ENCODE measurements at regions not wholly inside any gene's neighbourhood (a gene's known extent, or its start where the extent isn't known, plus 50 kb on each side); places are given as distances from the start of the nearest gene placed in this dataset.

DNA sequence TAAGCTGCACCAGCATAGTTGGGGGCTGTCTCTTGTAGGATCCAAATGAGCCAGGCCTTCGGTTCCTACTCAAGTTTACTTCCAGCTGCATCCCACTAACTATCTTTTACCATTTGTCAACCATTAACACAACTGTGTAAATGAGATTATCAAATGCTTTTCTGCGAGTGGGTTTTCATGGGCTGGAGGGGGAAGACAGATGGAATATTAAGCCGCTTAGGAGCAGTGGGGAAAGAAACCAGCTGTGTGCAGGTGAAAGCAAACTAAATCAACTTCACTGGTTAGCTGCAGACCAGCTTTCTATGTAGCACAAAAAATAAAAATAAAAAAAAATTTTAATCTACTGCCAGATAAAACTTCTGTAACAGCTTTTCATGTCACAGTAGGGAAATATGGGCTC is 100.8 kb upstream of the FOXN2 start:
- H3K4me3 ChIP-seq (ENCODE audit: control insufficient read depth in 2 of 3, extremely low read depth in 1 of 3, insufficient read depth in 2 of 3, low read depth in 1 of 3, low read length in 3 of 3), result no peak overlapping the region
- dilution Hi-C loops (cut with MboI; ENCODE audit: extremely low pct_ligation_motif_present, low sequenced_read_pairs), result no loop called here
- H3K27ac ChIP-seq (ENCODE audit: control insufficient read depth, insufficient read depth, low read length), result no peak overlapping the region
- no peak for TF ChIP-seq EZH2 (IDR thresholded peaks at IDR 0.05; ENCODE audit: low read length)
- TF ChIP-seq, protein P1, sequence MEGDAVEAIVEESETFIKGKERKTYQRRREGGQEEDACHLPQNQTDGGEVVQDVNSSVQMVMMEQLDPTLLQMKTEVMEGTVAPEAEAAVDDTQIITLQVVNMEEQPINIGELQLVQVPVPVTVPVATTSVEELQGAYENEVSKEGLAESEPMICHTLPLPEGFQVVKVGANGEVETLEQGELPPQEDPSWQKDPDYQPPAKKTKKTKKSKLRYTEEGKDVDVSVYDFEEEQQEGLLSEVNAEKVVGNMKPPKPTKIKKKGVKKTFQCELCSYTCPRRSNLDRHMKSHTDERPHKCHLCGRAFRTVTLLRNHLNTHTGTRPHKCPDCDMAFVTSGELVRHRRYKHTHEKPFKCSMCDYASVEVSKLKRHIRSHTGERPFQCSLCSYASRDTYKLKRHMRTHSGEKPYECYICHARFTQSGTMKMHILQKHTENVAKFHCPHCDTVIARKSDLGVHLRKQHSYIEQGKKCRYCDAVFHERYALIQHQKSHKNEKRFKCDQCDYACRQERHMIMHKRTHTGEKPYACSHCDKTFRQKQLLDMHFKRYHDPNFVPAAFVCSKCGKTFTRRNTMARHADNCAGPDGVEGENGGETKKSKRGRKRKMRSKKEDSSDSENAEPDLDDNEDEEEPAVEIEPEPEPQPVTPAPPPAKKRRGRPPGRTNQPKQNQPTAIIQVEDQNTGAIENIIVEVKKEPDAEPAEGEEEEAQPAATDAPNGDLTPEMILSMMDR (optimal IDR thresholded peaks at IDR 0.05 in 1 of 3, IDR thresholded peaks at IDR 0.05 in 1 of 3, conservative IDR thresholded peaks at IDR 0.05 in 1 of 3; ENCODE audit: extremely low read depth in 1 of 3, insufficient read depth in 2 of 3, low read length in 3 of 3), result no peak
- peaks cover 9% of the 10 kb centered on the region for H3K4me1 ChIP-seq (ENCODE audit: control insufficient read depth, extremely low read depth, insufficient read depth, low read length)
- H3K79me2 ChIP-seq (ENCODE audit: control insufficient read depth, insufficient read depth, low read length), result no peaks in the 10 kb centered on the region
- H4K20me1 ChIP-seq (ENCODE audit: control insufficient read depth, extremely low read depth, insufficient read depth, low read length), result no peaks in the 10 kb centered on the region
- H3K9me1 ChIP-seq (ENCODE audit: control insufficient read depth, extremely low read depth, insufficient read depth, low read length), result no peaks in the 10 kb centered on the region
- FAIRE-seq, result no peak
- no peaks in the 10 kb centered on the region for H3K27me3 ChIP-seq (ENCODE audit: control insufficient read depth, extremely low read depth, insufficient read depth, low read length)
- no peak overlapping the region for H3K9ac ChIP-seq (ENCODE audit: control insufficient read depth, extremely low read depth, insufficient read depth, low read length)
- no peak for DNase-seq (ENCODE audit: low read depth, low spot score)
- no peak overlapping the region for H2AFZ ChIP-seq (ENCODE audit: control insufficient read depth, low read length)
- no peaks in the 10 kb centered on the region for H3K9me3 ChIP-seq (ENCODE audit: control insufficient read depth, low read depth, low read length)
- H3K4me2 ChIP-seq (ENCODE audit: control insufficient read depth, extremely low read depth, insufficient read depth, low read depth, low read length), result no peak overlapping the region
- no peaks in the 10 kb centered on the region for H3K36me3 ChIP-seq (ENCODE audit: control insufficient read depth in 2 of 2, extremely low read depth in 1 of 2, insufficient read depth in 2 of 2, low read length in 2 of 2)

DNA sequence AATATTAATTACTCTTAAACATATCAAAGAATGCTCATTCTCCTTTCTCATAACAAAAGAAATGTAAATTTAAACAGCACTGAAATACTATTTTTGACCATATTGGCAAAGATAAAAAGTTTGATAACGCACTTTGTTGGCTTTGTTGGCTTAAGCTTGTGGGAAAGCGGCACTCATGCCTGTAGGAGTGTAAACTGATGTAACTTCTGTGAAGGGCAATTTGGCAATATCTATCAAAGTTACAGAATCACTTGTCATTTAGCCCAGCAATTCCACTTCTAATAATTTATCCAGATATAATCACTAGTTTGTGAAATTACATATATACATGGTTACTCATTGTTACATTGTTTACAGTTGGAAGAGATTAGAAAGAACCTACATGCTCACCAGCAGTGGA is 96.3 kb upstream of the FOXN2 start:
- H3K4me1 ChIP-seq (ENCODE audit: control insufficient read depth, extremely low read depth, insufficient read depth, low read length), result no peaks in the 10 kb centered on the region
- no peak for FAIRE-seq
- no peaks in the 10 kb centered on the region for H3K27me3 ChIP-seq (ENCODE audit: control insufficient read depth, extremely low read depth, insufficient read depth, low read length)
- no peak overlapping the region for H2AFZ ChIP-seq (ENCODE audit: control insufficient read depth, low read length)
- dilution Hi-C loops (cut with MboI; ENCODE audit: extremely low pct_ligation_motif_present, low sequenced_read_pairs), result no loop called here
- no peak for DNase-seq (ENCODE audit: low read depth, low spot score)
- no peak for TF ChIP-seq EZH2 (IDR thresholded peaks at IDR 0.05; ENCODE audit: low read length)
- TF ChIP-seq, protein P1 (optimal IDR thresholded peaks at IDR 0.05 in 1 of 3, IDR thresholded peaks at IDR 0.05 in 1 of 3, conservative IDR thresholded peaks at IDR 0.05 in 1 of 3; ENCODE audit: extremely low read depth in 1 of 3, insufficient read depth in 2 of 3, low read length in 3 of 3), result no peak
- no peak overlapping the region for H3K27ac ChIP-seq (ENCODE audit: control insufficient read depth, insufficient read depth, low read length)
- H3K4me3 ChIP-seq (ENCODE audit: control insufficient read depth in 2 of 3, extremely low read depth in 1 of 3, insufficient read depth in 2 of 3, low read depth in 1 of 3, low read length in 3 of 3), result no peak overlapping the region
- H3K9me1 ChIP-seq (ENCODE audit: control insufficient read depth, extremely low read depth, insufficient read depth, low read length), result no peaks in the 10 kb centered on the region
- no peaks in the 10 kb centered on the region for H3K36me3 ChIP-seq (ENCODE audit: control insufficient read depth in 2 of 2, extremely low read depth in 1 of 2, insufficient read depth in 2 of 2, low read length in 2 of 2)
- H4K20me1 ChIP-seq (ENCODE audit: control insufficient read depth, extremely low read depth, insufficient read depth, low read length), result no peaks in the 10 kb centered on the region
- H3K9ac ChIP-seq (ENCODE audit: control insufficient read depth, extremely low read depth, insufficient read depth, low read length), result no peak overlapping the region
- no peaks in the 10 kb centered on the region for H3K79me2 ChIP-seq (ENCODE audit: control insufficient read depth, insufficient read depth, low read length)
- H3K9me3 ChIP-seq (ENCODE audit: control insufficient read depth, low read depth, low read length), result no peaks in the 10 kb centered on the region
- no peak overlapping the region for H3K4me2 ChIP-seq (ENCODE audit: control insufficient read depth, extremely low read depth, insufficient read depth, low read depth, low read length)
